NCI-H1436 treated with DMSO at 0.1 percent for 48 hours (cell line): ENCODE measurements at regions not wholly inside any gene's neighbourhood (a gene's known extent, or its start where the extent isn't known, plus 50 kb on each side); places are given as distances from the start of the nearest gene placed in this dataset.
"Not testable (repeated sequence)": the region's sequence is repeated elsewhere in the genome, so short reads cannot be mapped to it uniquely, and the experiment has no call there.

Source experiments
- DNase-seq: peaks from one replicate; lab custom pipeline; 2025; lab: John Stamatoyannopoulos, UW

- DNase-seq: not testable (repeated sequence)
These were observed 262.5 kb downstream of the SMARCA2 start for GRCh38 chr9:2277644-2278043.

GRCh38 chr9:2279138-2279537 is 264.0 kb downstream of the SMARCA2 start:
- not testable (repeated sequence) for DNase-seq

- DNase-seq: no peak
These were observed 266.1 kb downstream of the SMARCA2 start for GRCh38 chr9:2281031-2281802.

GRCh38 chr9:2281803-2282185 is 266.6 kb downstream of the SMARCA2 start:
- DNase-seq: no peak

GRCh38 chr9:2284770-2285169 is 269.6 kb downstream of the SMARCA2 start:
- DNase-seq: no peak

- DNase-seq: peak; percentile 28
These were observed 270.5 kb downstream of the SMARCA2 start for GRCh38 chr9:2285416-2286332.

GRCh38 chr9:2286333-2286705 is 271.2 kb downstream of the SMARCA2 start:
- no peak for DNase-seq

- no peak for DNase-seq
These were observed 271.8 kb downstream of the SMARCA2 start for GRCh38 chr9:2286825-2287455.

- DNase-seq: no peak
These were observed 273.2 kb downstream of the SMARCA2 start for GRCh38 chr9:2288309-2288708.

- DNase-seq: no peak
These were observed 274.1 kb downstream of the SMARCA2 start for GRCh38 chr9:2289263-2289662.

GRCh38 chr9:2290382-2290781 is 275.2 kb downstream of the SMARCA2 start:
- DNase-seq: no peak

GRCh38 chr9:2291980-2292704 is 277.0 kb downstream of the SMARCA2 start:
- no peak for DNase-seq

GRCh38 chr9:2292733-2293132 is 277.6 kb downstream of the SMARCA2 start:
- no peak for DNase-seq

GRCh38 chr9:2297771-2298170 is 282.6 kb downstream of the SMARCA2 start:
- DNase-seq: no peak

- no peak for DNase-seq
These were observed 283.1 kb downstream of the SMARCA2 start for GRCh38 chr9:2298217-2298616.

GRCh38 chr9:2299156-2299842 is 284.2 kb downstream of the SMARCA2 start:
- peak; percentile 61 for DNase-seq

- no peak for DNase-seq
These were observed 284.7 kb downstream of the SMARCA2 start for GRCh38 chr9:2299843-2300205.

- no peak for DNase-seq
These were observed 285.2 kb downstream of the SMARCA2 start for GRCh38 chr9:2300325-2300724.

- DNase-seq: no peak
These were observed 287.5 kb downstream of the SMARCA2 start for GRCh38 chr9:2302606-2303005.

- no peak for DNase-seq
These were observed 287.9 kb downstream of the SMARCA2 start for GRCh38 chr9:2303056-2303455.

GRCh38 chr9:2307480-2307879 is 292.3 kb downstream of the SMARCA2 start:
- no peak for DNase-seq
